BE2C (cell line): ENCODE measurements at regions not wholly inside any gene's neighbourhood (a gene's known extent, or its start where the extent isn't known, plus 50 kb on each side); places are given as distances from the start of the nearest gene placed in this dataset.
"Not testable (repeated sequence)": the region's sequence is repeated elsewhere in the genome, so short reads cannot be mapped to it uniquely, and the experiment has no call there.

Source experiments
- DNase-seq: peaks from one replicate; pipeline ENCODE4 v3.0.0-alpha.2; 2020
- H3K27me3 ChIP-seq: fragments of 250-450 bp; sonication (Bioruptor Pico); 2 replicates; pipeline ENCODE4 v1.5.1; 2020; ENCODE audit warnings: mild to moderate bottlenecking
- H3K36me3 ChIP-seq: fragments of 250-450 bp; sonication (Bioruptor Pico); 2 replicates; pipeline ENCODE4 v1.5.1; 2020; ENCODE audit warnings: mild to moderate bottlenecking
- H3K4me1 ChIP-seq: fragments of 250-450 bp; sonication (Bioruptor Pico); 2 replicates; pipeline ENCODE4 v1.5.1; 2020
- H3K4me3 ChIP-seq: 2 replicates; pipeline ENCODE4 v1.5.1; 2011; ENCODE audit warnings: low read depth, low read length
- H3K9me3 ChIP-seq: fragments of 250-450 bp; sonication (Bioruptor Pico); 2 replicates; pipeline ENCODE4 v1.5.1; 2020
- TF ChIP-seq, protein P1 (sequence below): IDR thresholded peaks from 2 replicates; pipeline ENCODE4 v1.5.1; 2012; ENCODE audit warnings: mild to moderate bottlenecking, low read depth, low read length

DNA sequence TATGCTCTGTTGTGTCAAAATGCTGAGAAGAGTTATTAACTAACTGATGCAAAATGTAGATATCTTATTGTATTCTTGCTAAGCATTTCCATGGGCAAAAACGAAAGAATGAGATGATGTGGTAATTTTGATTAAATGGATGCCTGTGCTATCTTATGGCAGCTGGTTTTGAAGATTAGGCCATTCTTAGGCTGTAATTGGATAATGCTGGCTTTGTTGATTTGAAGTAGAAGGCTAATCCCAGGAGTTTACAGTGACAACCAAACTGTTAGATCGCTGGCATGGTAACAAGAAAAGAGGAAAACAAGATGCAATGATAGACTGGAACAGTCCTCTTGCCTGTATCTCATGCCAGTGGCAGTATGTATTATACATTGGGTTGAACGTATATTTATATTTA lies 74.1 kb upstream of the WDR44 start:
- Histone ChIP-seq H3K4me1 (no peaks in the 10 kb centered on the region), H3K36me3 (no peaks in the 10 kb centered on the region), H3K9me3 (no peaks in the 10 kb centered on the region), H3K4me3 (peak overlapping the region; percentile 28), H3K27me3 (no peaks in the 10 kb centered on the region)
- TF ChIP-seq, protein P1, sequence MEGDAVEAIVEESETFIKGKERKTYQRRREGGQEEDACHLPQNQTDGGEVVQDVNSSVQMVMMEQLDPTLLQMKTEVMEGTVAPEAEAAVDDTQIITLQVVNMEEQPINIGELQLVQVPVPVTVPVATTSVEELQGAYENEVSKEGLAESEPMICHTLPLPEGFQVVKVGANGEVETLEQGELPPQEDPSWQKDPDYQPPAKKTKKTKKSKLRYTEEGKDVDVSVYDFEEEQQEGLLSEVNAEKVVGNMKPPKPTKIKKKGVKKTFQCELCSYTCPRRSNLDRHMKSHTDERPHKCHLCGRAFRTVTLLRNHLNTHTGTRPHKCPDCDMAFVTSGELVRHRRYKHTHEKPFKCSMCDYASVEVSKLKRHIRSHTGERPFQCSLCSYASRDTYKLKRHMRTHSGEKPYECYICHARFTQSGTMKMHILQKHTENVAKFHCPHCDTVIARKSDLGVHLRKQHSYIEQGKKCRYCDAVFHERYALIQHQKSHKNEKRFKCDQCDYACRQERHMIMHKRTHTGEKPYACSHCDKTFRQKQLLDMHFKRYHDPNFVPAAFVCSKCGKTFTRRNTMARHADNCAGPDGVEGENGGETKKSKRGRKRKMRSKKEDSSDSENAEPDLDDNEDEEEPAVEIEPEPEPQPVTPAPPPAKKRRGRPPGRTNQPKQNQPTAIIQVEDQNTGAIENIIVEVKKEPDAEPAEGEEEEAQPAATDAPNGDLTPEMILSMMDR, result no peak
- DNase-seq, result peak; percentile 4

DNA sequence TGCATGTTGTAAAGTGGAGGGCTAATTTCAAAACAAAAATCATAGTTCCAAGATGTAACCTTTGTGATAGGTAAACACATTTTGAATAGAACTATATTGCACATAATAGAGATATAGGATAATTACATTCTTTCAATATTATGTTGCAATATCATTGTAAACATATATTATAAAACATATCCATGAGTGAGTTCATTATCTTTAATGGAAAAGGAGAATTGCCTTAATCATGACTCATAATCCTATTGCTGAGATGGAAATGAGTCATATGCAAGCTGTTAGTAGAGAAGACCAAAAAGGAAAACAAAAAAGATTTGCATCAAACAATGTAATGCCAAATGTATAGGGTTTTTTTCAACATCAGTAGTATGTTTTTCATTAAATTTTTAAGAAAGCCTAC lies 73.7 kb upstream of the WDR44 start:
- DNase-seq, result no peak
- Histone ChIP-seq H3K4me1 (no peaks in the 10 kb centered on the region), H3K27me3 (no peaks in the 10 kb centered on the region), H3K9me3 (no peaks in the 10 kb centered on the region), H3K4me3 (no peak overlapping the region), H3K36me3 (no peaks in the 10 kb centered on the region)
- TF ChIP-seq, protein P1, result no peak

- TF ChIP-seq, protein P1, result no peak
- Histone ChIP-seq H3K9me3 (no peaks in the 10 kb centered on the region), H3K4me1 (no peaks in the 10 kb centered on the region), H3K27me3 (no peaks in the 10 kb centered on the region), H3K4me3 (no peak overlapping the region), H3K36me3 (no peaks in the 10 kb centered on the region)
- DNase-seq, result no peak
These were observed 59.7 kb upstream of the WDR44 start for GRCh38 chrX:118286066-118286762.

DNA sequence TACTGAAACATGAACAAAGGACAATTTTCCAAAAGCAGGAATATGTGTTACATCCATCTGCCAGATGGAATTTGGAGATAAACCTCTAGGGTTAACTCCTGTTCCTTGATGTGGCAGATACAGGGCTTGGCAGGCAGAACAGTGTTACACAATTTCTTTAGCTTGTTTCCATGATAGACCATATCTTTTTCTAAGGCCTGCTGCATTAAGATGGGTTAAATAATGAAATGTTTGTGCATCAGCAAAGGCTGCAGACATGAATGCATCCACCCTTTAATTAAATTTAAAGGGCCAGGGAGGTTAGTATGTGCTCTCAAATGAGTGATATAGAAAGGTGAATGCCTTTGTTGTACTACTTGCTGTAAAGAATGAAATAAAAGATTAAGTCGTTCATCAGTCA lies 50.1 kb upstream of the WDR44 start:
- H3K36me3 ChIP-seq, H3K9me3 ChIP-seq, H3K4me1 ChIP-seq, DNase-seq, H3K4me3 ChIP-seq, H3K27me3 ChIP-seq: not testable (repeated sequence)
